ENCODE measurements at regions not wholly inside any gene's neighbourhood (a gene's known extent, or its start where the extent isn't known, plus 50 kb on each side); places are given as distances from the start of the nearest gene placed in this dataset.

DNA sequence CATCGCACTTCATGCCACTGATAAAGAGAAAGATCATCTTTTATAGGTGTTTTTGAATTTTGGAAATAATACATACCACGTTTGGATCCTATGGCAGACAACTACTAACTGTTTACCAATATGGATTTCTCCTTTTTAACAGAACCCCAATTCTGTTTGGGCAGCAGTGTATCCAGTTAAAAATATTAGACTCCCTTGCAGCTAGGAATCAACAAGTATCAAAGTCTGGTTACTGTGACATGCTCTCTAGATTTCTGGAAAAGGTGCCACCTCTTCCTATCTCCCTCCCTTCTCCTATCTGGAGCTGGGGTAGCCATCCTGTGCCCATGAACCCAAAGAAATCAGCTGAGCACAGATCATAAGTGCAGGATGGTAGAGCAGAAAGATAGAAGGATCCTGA, 54.1 kb upstream of the DTNBP1 start:
- H3K27me3 Mint-ChIP-seq = peaks cover 3% of the 10 kb centered on the region
- H3K9me3 Mint-ChIP-seq = peaks cover 17% of the 10 kb centered on the region
- DNase-seq (ENCODE audit: extremely low spot score, unreplicated experiment) = no peak
- H3K4me3 Mint-ChIP-seq = no peak overlapping the region
- no peaks in the 10 kb centered on the region for H3K4me1 Mint-ChIP-seq (ENCODE audit: unreplicated experiment)
- no peaks in the 10 kb centered on the region for H3K36me3 Mint-ChIP-seq
- TF ChIP-seq, protein P1, sequence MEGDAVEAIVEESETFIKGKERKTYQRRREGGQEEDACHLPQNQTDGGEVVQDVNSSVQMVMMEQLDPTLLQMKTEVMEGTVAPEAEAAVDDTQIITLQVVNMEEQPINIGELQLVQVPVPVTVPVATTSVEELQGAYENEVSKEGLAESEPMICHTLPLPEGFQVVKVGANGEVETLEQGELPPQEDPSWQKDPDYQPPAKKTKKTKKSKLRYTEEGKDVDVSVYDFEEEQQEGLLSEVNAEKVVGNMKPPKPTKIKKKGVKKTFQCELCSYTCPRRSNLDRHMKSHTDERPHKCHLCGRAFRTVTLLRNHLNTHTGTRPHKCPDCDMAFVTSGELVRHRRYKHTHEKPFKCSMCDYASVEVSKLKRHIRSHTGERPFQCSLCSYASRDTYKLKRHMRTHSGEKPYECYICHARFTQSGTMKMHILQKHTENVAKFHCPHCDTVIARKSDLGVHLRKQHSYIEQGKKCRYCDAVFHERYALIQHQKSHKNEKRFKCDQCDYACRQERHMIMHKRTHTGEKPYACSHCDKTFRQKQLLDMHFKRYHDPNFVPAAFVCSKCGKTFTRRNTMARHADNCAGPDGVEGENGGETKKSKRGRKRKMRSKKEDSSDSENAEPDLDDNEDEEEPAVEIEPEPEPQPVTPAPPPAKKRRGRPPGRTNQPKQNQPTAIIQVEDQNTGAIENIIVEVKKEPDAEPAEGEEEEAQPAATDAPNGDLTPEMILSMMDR (conservative IDR thresholded peaks at IDR 0.05) = no peak
- H3K27ac Mint-ChIP-seq = no peak overlapping the region

DNA sequence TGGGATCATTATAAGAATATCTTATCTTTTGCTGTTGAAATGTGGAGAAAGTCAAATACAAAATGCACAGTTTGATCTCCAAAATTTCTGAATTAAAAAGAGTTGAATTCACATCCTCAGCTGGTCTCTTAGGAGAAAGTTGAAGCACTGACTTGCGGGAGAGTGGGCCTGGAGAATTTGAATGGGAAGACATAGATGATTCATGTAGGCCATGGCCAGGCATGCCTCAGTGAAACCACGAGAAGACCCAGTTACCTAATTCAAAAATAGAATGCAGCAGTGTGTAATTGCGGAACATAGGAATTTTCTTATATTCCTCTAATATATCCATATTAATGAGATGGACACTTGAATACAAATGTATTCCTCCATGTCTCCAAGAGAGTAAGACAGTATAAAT, 53.0 kb upstream of the DTNBP1 start:
- H3K36me3 Mint-ChIP-seq = no peaks in the 10 kb centered on the region
- no peaks in the 10 kb centered on the region for H3K4me1 Mint-ChIP-seq (ENCODE audit: unreplicated experiment)
- peaks cover 17% of the 10 kb centered on the region for H3K9me3 Mint-ChIP-seq
- no peak for DNase-seq (ENCODE audit: extremely low spot score, unreplicated experiment)
- TF ChIP-seq, protein P1 (conservative IDR thresholded peaks at IDR 0.05) = no peak
- no peak overlapping the region for H3K27ac Mint-ChIP-seq
- H3K27me3 Mint-ChIP-seq = peaks cover 3% of the 10 kb centered on the region
- H3K4me3 Mint-ChIP-seq = no peak overlapping the region

DNA sequence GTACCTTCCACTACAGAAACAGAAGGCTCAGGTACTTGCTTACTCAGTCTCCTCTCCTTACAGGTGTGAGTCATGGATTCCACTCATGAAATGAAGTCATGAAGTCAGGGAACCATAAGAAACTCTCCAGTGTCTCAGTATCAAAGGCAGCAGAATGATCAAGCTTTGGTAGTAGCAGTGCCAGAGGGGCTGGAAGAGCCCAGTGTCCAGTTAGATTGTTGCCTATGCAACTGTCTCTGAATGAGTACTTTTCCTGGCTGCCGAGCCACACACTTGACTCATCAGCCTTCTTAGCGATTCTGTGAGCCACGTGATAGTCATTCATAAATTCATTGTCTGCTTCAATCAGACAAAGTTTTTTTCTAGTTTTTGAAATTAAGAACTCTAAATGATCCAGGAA, 52.2 kb upstream of the DTNBP1 start:
- TF ChIP-seq, protein P1 (conservative IDR thresholded peaks at IDR 0.05) = no peak
- Mint-ChIP-seq H3K27me3 (peaks cover 3% of the 10 kb centered on the region), H3K36me3 (no peaks in the 10 kb centered on the region), H3K9me3 (peaks cover 17% of the 10 kb centered on the region), H3K4me1 (ENCODE audit: unreplicated experiment) (no peaks in the 10 kb centered on the region), H3K27ac (no peak overlapping the region), H3K4me3 (no peak overlapping the region)
- DNase-seq (ENCODE audit: extremely low spot score, unreplicated experiment) = no peak

DNA sequence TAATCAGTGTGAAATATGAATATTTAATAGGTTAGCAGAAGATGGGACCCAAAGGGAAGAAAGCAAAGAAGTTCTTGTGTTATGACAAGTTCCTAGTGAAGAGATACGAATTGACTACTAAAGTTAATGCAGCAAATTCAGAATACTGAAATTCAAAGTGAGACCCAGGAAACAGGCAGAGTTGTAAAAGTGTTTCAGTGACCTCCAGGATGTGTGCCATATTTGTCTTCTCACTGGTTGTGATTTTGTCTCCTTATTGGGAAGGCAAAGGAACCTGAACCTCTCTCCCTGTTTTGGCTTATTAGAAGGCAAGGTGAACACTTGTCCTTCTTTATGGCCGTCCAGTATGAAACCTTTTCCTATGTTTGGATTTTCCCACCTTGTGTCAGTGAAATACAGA, 51.8 kb upstream of the DTNBP1 start:
- Mint-ChIP-seq H3K36me3 (no peaks in the 10 kb centered on the region), H3K4me1 (ENCODE audit: unreplicated experiment) (no peaks in the 10 kb centered on the region), H3K27me3 (peaks cover 3% of the 10 kb centered on the region), H3K27ac (no peak overlapping the region), H3K9me3 (peaks cover 17% of the 10 kb centered on the region), H3K4me3 (no peak overlapping the region)
- DNase-seq (ENCODE audit: extremely low spot score, unreplicated experiment) = no peak
- TF ChIP-seq, protein P1 (conservative IDR thresholded peaks at IDR 0.05) = no peak

DNA sequence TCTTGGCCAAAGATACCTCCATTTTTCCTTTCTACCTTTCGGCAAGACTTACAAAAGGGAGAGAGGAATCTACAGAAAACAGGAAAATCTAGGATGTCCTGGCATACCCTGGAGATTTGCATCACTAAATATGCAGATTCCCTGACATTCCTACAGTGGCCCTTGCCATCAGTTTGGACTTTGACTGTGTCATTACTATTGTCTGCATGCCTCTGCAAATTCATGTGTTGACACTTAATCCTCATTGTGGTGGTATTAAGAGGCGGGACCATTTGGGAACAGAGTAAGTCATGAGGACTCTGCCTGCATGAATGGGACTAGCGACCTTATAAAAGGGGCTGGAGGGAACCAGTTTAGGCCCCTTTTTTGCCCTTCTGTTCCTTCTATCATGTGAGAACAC, 50.5 kb upstream of the DTNBP1 start:
- Mint-ChIP-seq H3K27ac (no peak overlapping the region), H3K4me3 (no peak overlapping the region), H3K27me3 (peaks cover 3% of the 10 kb centered on the region), H3K36me3 (no peaks in the 10 kb centered on the region), H3K9me3 (peaks cover 17% of the 10 kb centered on the region), H3K4me1 (ENCODE audit: unreplicated experiment) (no peaks in the 10 kb centered on the region)
- TF ChIP-seq, protein P1 (conservative IDR thresholded peaks at IDR 0.05) = no peak
- DNase-seq (ENCODE audit: extremely low spot score, unreplicated experiment) = no peak

DNA sequence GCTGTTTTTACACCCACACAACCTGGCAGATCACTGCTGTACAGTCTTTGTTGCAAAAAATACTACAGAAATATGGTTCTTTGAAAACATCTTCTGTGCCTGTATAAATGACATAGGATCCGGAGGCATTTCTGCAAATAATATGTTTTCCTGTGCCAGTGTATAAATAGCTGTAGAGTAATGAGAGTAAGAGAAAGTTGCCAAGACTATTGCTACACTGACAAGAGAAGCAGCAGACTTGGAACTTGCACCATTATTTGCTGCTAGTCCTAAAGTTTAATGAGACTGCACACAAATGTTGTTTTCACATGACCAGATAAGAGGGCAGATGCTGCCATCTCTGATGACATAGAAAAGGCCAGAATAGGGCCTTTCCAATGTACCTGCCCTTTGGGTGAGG, 50.0 kb upstream of the DTNBP1 start:
- DNase-seq (ENCODE audit: extremely low spot score, unreplicated experiment) = no peak
- Mint-ChIP-seq H3K4me1 (ENCODE audit: unreplicated experiment) (peaks cover 5% of the 10 kb centered on the region), H3K27me3 (peaks cover 3% of the 10 kb centered on the region), H3K36me3 (no peaks in the 10 kb centered on the region), H3K27ac (no peak overlapping the region), H3K9me3 (peaks cover 17% of the 10 kb centered on the region), H3K4me3 (no peak overlapping the region)
- TF ChIP-seq, protein P1 (conservative IDR thresholded peaks at IDR 0.05) = no peak
